ENCODE measurements at regions not wholly inside any gene's neighbourhood (a gene's known extent, or its start where the extent isn't known, plus 50 kb on each side); places are given as distances from the start of the nearest gene placed in this dataset.

DNA sequence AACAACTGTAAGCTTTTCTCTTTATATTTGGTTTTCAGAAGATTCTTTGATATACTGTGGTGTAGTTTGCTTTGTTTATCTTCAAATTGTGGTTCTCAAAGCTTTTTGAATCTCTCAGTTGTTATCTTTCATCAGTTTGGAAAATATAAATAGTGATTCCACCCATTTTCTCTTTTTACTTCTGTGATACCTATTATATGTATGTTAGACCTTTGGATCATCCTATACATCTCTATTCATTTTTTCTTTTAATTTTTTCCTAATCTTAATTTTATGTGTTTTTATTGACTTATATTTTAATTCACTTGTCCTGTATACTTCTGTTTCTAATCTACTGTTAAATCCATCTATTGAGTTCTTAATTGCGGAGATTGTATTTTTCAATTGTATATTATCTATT lies 160.7 kb upstream of the COL8A1 start:
- Histone ChIP-seq H3K9me3 (ENCODE audit: low read depth) (no peaks in the 10 kb centered on the region), H3K36me3 (no peaks in the 10 kb centered on the region), H3K4me1 (no peaks in the 10 kb centered on the region), H3K27me3 (no peaks in the 10 kb centered on the region), H3F3A (ENCODE audit: low read depth) (no peaks in the 10 kb centered on the region), H3K79me2 (ENCODE audit: low read depth) (no peaks in the 10 kb centered on the region), H3K4me2 (no peak overlapping the region), H4K20me1 (ENCODE audit: low read depth) (no peaks in the 10 kb centered on the region), H3K4me3 (no peak overlapping the region), H3K27ac (no peak overlapping the region), H2AFZ (replicated peaks) (no peak overlapping the region), H3K9ac (no peak overlapping the region)
- Mint-ChIP-seq H3K27me3 (ENCODE audit: insufficient read depth, low read depth) (peaks cover 2% of the 10 kb centered on the region), H3K4me1 (no peaks in the 10 kb centered on the region), H3K4me3 (no peak overlapping the region), H3K9me3 (peaks cover 2% of the 10 kb centered on the region), H3K27ac (no peak overlapping the region), H3K36me3 (no peaks in the 10 kb centered on the region)
- no peak for DNase-seq (ENCODE audit: low spot score)
- TF ChIP-seq EZH2 (IDR thresholded peaks at IDR 0.05) (no peak), EZH2phosphoT487 (IDR thresholded peaks at IDR 0.05) (no peak)
- TF ChIP-seq, protein P1, sequence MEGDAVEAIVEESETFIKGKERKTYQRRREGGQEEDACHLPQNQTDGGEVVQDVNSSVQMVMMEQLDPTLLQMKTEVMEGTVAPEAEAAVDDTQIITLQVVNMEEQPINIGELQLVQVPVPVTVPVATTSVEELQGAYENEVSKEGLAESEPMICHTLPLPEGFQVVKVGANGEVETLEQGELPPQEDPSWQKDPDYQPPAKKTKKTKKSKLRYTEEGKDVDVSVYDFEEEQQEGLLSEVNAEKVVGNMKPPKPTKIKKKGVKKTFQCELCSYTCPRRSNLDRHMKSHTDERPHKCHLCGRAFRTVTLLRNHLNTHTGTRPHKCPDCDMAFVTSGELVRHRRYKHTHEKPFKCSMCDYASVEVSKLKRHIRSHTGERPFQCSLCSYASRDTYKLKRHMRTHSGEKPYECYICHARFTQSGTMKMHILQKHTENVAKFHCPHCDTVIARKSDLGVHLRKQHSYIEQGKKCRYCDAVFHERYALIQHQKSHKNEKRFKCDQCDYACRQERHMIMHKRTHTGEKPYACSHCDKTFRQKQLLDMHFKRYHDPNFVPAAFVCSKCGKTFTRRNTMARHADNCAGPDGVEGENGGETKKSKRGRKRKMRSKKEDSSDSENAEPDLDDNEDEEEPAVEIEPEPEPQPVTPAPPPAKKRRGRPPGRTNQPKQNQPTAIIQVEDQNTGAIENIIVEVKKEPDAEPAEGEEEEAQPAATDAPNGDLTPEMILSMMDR (IDR thresholded peaks at IDR 0.05): no peak

- H3K27me3 Mint-ChIP-seq (ENCODE audit: insufficient read depth, low read depth): peaks cover 2% of the 10 kb centered on the region
- Histone ChIP-seq H3K36me3 (no peaks in the 10 kb centered on the region), H3K27me3 (no peaks in the 10 kb centered on the region), H4K20me1 (ENCODE audit: low read depth) (no peaks in the 10 kb centered on the region), H3K4me3 (no peak overlapping the region), H3K9me3 (ENCODE audit: low read depth) (no peaks in the 10 kb centered on the region), H3K79me2 (ENCODE audit: low read depth) (no peaks in the 10 kb centered on the region), H3K4me1 (no peaks in the 10 kb centered on the region), H3F3A (ENCODE audit: low read depth) (no peaks in the 10 kb centered on the region), H3K27ac (no peak overlapping the region), H2AFZ (replicated peaks) (no peak overlapping the region), H3K4me2 (no peak overlapping the region), H3K9ac (no peak overlapping the region)
- no peaks in the 10 kb centered on the region for H3K4me1 Mint-ChIP-seq
- peaks cover 2% of the 10 kb centered on the region for H3K9me3 Mint-ChIP-seq
- no peaks in the 10 kb centered on the region for H3K36me3 Mint-ChIP-seq
- no peak overlapping the region for H3K4me3 Mint-ChIP-seq
- no peak for TF ChIP-seq EZH2phosphoT487 (IDR thresholded peaks at IDR 0.05)
- TF ChIP-seq EZH2 (IDR thresholded peaks at IDR 0.05): no peak
- TF ChIP-seq, protein P1 (IDR thresholded peaks at IDR 0.05): no peak
- DNase-seq (ENCODE audit: low spot score): no peak
- no peak overlapping the region for H3K27ac Mint-ChIP-seq
These were observed 163.2 kb upstream of the COL8A1 start for GRCh38 chr3:99475229-99475628.

DNA sequence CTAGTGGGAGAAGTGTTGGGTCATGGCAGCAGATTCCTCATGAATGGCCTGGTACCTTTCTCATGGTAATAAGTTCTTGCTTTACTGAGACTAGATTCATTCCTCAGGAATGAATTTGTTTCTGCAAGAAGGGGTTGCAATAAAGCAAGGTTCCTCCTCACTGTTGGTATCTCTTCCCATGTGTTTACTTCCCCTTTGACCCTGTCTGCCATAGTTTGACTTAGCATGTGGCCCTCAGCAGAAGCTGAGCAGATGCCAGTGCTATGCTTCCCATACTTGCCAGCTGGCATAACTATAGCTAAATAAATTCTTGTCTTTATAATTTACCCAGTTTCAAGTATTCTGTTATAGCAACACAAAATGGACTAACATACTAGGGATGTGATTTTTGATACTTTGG lies 163.6 kb upstream of the COL8A1 start:
- Histone ChIP-seq H3K36me3 (no peaks in the 10 kb centered on the region), H3K4me2 (no peak overlapping the region), H2AFZ (replicated peaks) (no peak overlapping the region), H3K9me3 (ENCODE audit: low read depth) (no peaks in the 10 kb centered on the region), H3K9ac (no peak overlapping the region), H3K4me1 (no peaks in the 10 kb centered on the region), H3K79me2 (ENCODE audit: low read depth) (no peaks in the 10 kb centered on the region), H3K27me3 (no peaks in the 10 kb centered on the region), H4K20me1 (ENCODE audit: low read depth) (no peaks in the 10 kb centered on the region), H3F3A (ENCODE audit: low read depth) (no peaks in the 10 kb centered on the region), H3K27ac (no peak overlapping the region), H3K4me3 (no peak overlapping the region)
- Mint-ChIP-seq H3K36me3 (no peaks in the 10 kb centered on the region), H3K4me3 (no peak overlapping the region), H3K9me3 (peaks cover 2% of the 10 kb centered on the region), H3K27me3 (ENCODE audit: insufficient read depth, low read depth) (peaks cover 2% of the 10 kb centered on the region), H3K27ac (no peak overlapping the region), H3K4me1 (no peaks in the 10 kb centered on the region)
- TF ChIP-seq EZH2 (IDR thresholded peaks at IDR 0.05) (no peak), EZH2phosphoT487 (IDR thresholded peaks at IDR 0.05) (no peak)
- TF ChIP-seq, protein P1 (IDR thresholded peaks at IDR 0.05): no peak
- no peak for DNase-seq (ENCODE audit: low spot score)

Measured in neural progenitor cell (in vitro differentiated cells).